ENCODE measurements at regions not wholly inside any gene's neighbourhood (a gene's known extent, or its start where the extent isn't known, plus 50 kb on each side); places are given as distances from the start of the nearest gene placed in this dataset.
"Not testable (repeated sequence)": the region's sequence is repeated elsewhere in the genome, so short reads cannot be mapped to it uniquely, and the experiment has no call there.

DNA sequence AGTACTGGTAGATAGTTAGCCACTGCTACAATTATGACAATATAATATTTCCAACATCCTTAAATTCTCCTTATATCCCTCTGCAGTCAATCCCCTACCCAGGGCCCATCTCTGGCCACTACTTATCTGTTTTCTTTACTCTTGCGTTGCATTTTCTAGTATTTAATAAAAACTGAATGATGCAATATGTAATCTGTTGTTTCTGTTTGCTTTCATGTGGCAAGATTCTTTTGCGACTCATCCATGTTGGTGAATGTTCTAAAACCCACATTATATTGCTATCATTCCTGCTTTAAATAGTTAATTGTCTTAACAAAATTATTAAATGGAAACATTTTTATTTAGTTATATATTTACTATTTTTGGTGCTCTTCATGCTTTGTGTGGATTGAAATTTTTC lies 338.5 kb downstream of the MDFIC start:
- no peak for DNase-seq

DNA sequence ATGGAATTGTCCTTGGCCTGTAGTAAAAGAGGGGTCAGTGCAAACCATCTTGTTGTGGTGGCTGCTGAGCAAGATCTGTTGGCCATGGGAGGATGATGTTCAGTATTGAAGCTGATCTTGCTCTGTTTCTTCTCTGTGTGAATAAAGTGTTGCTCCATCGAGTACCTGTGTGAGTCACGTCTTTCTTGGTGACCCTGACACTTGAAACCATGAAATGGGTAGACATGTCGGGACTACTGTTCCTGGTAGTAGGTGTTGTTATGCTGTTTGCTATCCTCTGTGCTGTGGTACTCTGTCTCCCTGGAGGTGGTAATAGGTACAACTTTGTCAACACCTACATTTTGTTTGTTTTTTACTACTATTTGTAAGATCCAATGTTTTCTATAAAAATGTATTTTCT lies 330.6 kb downstream of the MDFIC start:
- no peak for DNase-seq

GRCh38 chr7:115249080-115249479 lies 327.2 kb downstream of the MDFIC start:
- DNase-seq, result no peak

DNA sequence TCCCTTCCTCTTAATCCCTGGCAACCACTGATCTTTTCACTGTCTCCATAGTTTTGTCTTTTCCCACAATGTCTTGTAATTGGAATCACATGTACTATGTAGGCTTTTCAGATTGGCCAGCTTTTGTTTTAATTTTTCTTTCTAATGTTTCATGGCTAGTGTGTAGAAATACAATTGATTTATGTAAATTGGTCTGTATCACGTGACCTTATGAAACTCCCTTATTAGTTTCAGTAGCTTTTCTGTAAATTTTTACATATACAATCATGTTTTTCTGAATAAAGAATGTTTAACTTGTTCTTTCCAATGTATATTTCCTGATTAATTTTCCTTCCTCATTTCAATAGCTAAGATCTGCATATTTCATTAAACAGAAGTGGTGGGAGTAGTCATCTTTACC lies 319.3 kb downstream of the MDFIC start:
- no peak for DNase-seq

DNA sequence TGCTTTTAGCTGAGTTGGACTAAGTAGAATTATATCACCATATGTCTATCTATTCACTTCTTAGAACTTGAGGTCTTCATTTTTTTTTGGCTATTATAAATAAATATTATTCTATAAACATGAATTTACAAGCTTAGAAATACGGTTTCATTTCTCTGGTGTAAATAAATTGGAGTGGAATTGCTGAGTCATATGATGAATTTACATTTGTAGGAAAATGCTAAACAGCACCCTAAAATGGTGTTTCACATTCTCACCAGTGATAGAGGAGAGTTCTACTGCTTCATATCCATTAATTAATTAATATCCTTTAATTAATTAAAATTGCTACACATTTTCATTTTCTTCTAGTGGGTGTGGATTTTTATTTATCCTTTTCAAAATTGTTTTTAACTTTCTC lies 318.3 kb downstream of the MDFIC start:
- DNase-seq, result no peak

DNA sequence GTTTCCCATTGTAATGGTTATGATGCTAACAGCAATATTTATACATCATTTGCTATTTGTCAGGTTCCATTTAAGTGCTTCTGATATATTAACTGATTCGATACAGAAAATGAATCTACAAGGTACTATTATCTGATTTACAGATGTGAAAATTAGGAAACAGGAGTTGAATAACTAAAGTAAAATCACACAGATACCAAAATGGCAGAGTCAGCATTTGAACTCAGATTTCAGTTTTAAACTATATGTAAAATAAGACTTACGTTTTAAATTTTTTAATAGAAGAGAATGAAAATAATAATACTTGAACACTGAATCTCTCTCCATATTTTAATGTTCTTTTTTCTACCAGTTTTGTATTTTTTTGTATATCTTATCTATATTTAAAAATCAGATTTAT lies 313.2 kb downstream of the MDFIC start:
- DNase-seq, result no peak

- DNase-seq, result no peak
Measured at GRCh38 chr7:115233809-115234208, 311.9 kb downstream of the MDFIC start.

DNA sequence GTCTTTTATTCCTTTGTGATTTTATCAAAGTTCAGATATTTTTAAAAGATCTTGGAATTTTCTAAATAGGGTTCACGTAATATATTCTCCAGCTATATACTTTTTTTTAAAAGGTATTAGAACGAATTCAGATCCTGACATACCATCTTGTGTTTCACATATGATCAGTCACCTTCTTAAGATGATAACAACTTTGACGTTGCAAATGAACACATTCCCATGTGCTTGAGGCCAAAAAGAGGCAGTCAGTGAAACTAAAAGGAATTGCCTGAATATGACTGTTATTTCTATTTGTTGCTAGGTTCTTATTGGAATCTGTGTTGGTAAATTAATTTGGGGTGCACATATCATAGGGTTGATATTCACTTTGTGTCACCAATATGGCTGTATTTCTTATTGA lies 310.1 kb downstream of the MDFIC start:
- no peak for DNase-seq

- peak; percentile 2 to 14 for DNase-seq
Measured at GRCh38 chr7:115230882-115231571, 309.1 kb downstream of the MDFIC start.

GRCh38 chr7:115229401-115230105 lies 307.7 kb downstream of the MDFIC start:
- no peak for DNase-seq

DNA sequence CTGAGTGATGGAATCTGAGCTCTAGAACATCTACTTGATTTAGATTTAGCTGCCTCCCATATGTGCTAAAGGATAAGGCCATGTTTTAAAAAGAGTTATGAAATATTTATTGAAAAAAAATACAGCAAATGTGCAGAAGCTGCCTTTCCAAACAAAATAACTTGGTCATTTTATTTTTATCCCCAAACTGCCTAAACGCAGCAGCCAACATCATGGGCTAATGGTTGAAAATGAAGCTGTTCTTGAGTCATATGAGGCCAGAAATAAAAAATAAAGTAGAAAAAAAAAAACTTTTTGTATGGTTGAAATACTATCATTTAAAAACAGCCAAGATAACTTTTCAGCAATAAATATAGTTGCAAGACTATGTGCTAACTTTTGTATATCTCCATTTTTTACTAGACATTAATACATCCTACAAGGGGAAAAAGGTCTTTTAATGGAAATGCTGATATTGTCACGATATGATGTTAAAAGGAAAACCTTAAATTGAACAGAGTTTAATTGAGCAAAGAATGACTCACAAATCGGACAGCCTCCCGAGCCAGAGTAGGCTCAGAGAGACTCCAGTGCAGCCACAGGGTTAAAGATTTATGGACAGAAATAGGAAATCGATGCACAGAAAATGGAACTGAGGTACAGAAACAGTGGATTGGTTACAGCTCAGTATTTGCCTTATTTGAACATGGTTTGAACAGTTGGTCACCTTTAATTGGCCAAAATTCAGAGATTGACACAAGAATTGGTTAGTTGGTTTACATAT lies 305.8 kb downstream of the MDFIC start:
- no peak for DNase-seq

DNA sequence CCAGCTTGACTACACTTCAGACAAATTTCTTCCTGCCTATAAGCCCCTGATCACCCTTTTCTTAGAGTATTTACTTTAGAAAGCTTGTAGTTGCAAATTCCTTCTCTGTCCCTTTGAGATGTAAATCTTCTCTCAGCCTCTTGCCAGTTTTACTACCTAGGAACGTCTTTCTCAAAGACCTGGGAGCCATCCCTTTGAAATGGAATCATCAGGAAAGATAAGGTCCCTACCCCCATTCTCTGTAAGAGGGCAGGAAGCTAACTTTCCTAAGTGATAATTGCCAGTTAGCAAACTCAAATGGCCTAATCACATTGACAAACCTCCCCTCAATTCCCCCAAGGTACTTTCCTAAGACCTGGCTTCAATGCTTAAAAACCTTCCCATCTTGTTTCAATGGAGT lies 304.5 kb downstream of the MDFIC start:
- no peak for DNase-seq

DNA sequence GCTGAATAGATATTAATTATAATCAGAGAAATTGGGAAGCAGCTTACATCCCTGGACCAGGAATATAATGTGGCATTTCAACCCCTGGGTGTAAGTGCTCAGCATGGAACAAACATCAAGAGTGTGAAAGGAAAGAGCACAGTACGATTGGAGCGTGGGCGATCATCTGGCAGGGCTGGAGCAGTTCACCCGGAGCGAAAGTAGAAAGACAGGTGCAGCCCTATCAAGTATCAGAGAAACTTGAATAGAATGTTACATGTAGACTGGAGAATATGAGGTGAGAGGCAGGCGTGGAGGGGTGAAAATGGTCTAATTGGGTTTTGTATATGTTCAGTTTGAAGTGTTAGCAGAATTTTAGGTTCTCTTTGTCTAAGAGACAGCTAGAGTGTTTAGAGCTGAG lies 303.0 kb downstream of the MDFIC start:
- no peak for DNase-seq

- no peak for DNase-seq
Measured at GRCh38 chr7:115223959-115224358, 302.1 kb downstream of the MDFIC start.

- no peak for DNase-seq
Measured at GRCh38 chr7:115221456-115221855, 299.6 kb downstream of the MDFIC start.

DNA sequence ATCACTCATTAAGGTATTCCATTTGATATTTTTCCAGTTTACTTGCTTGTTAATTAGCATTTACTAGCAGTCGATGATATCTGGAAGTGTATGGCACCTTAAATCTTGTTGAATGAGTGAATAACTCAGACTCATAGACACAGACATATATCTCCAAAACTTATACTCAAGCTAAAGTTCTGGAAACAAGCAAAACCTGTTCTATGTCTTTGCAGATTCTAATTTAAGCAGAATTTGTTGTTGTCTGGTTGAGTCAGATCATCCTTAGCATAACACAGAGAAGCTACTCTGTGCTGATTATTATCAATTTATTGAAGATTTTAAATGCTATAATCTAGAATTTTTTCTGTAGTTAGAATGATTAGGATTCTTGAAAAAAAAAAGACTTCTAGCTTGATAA lies 296.2 kb downstream of the MDFIC start:
- no peak for DNase-seq

DNA sequence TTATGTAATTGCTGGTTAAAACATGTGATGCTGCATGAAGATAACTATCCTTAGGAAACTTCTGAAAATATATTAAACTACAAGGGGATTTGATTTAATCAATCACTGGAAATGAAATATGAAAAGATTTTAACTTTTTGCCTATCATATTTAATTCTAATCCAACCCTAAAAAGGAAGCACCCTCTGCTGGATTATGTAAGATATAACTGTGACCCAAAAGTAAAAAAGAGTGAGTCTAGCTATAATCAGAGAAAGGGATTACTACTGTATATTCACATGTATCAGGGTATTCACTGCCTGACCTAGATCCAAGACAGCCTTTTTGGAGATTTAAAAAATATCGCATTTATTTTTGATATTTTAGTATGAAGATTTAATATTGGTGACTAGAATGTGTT lies 295.5 kb downstream of the MDFIC start:
- DNase-seq, result peak; percentile 41 to 51

- DNase-seq, result no peak
Measured at GRCh38 chr7:115216652-115217051, 294.8 kb downstream of the MDFIC start.

- DNase-seq, result no peak
Measured at GRCh38 chr7:115211171-115211570, 289.3 kb downstream of the MDFIC start.

- DNase-seq, result no peak
Measured at GRCh38 chr7:115210552-115210951, 288.7 kb downstream of the MDFIC start.

GRCh38 chr7:115208710-115209560 lies 287.0 kb downstream of the MDFIC start:
- DNase-seq, result no peak

DNA sequence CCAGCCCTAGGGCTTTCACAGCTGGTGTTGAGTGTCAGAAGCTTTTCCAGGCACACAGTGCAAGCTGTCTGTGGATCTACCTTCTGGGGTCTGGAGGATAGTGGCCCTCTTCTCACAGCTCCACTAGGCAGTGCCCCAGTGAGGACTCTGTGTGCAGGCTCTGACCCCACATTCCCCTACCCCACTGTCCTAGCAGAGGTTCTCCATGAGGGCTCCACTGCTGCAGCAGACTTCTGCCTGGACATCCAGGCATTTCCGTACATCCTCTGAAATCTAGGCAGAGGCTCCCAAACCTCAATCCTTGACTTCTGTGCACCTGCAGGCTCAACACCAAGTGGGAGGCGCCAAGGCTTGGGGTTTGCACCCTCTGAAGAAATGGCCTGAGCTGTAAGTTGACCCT lies 284.5 kb downstream of the MDFIC start:
- DNase-seq, result not testable (repeated sequence)

GRCh38 chr7:115198143-115198542 lies 276.2 kb downstream of the MDFIC start:
- DNase-seq, result no peak

Measured in AML-193 (cell line).